Spleen (tissue), 7 donors: ENCODE measurements at regions not wholly inside any gene's neighbourhood (a gene's known extent, or its start where the extent isn't known, plus 50 kb on each side); places are given as distances from the start of the nearest gene placed in this dataset.

ENCODE experiments used
- POLR2A ChIP-seq, 3 donors: fragments of 450-650 bp; IDR thresholded peaks; one replicate each; pipeline ENCODE4 v1.5.1; 2017; ENCODE audit warnings: antibody characterized with exemption in 3 of 3, mild to moderate bottlenecking in 1 of 3
- TF ChIP-seq, protein P1 (sequence below), 11 experiments: fragments of 200-600 bp in 7 of 11; fragments of 450-650 bp in 4 of 11; sonication (generic) in 4 of 11; IDR thresholded peaks in 8 of 11; conservative IDR thresholded peaks in 3 of 11; 1 replicate in 7 of 11; 2 replicates in 4 of 11; pipeline versions ENCODE4 v1.4.0 to v1.8.0; 2016 to 2021; ENCODE audit warnings: antibody characterized with exemption in 11 of 11, inconsistent platforms in 4 of 11, mild to moderate bottlenecking in 1 of 11
- donor health status: DM: no; HTN: no; CAD: no; lungs with moderate emphysema.
- donor health status: DM: no; HTN: no; CAD: no.
- donor health status: DM: no; HTN: no; CAD: no.

DNA sequence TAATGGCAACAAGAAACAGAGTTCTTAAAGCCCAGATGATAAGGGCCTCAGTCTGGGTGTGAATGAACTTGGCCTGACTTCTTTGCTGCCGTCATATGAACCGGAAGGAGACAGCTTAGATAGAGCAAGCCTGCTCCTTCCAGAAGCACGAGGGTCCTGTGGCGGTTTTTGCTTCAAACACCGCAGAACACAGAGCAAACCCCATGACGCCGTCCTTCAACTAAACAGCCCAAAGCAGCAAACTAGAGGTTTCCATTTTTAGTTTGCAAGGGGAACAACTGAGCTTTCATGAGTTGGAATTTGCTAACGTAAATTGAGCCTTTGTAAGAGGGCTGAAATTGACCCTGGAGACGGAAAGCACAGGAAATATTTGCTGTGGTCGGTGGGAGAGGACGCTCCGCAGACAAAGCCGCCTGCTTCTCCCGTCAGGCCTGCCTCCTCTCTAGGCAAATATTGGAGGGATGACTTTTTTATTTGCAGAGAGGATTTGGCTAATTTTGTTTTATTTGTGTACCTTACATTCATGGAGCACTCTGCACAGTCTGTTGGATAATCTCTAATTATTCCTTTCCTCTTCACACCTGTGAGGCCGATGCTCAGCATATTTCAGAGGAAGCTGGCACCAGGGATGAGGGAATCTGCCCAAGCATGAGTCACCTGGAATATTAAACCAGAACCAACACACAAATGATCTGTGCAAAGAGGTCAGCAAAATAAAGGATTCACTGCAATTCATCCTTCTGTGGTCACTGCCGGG is 134.0 kb upstream of the NCK2 start:
- TF ChIP-seq, protein P1, sequence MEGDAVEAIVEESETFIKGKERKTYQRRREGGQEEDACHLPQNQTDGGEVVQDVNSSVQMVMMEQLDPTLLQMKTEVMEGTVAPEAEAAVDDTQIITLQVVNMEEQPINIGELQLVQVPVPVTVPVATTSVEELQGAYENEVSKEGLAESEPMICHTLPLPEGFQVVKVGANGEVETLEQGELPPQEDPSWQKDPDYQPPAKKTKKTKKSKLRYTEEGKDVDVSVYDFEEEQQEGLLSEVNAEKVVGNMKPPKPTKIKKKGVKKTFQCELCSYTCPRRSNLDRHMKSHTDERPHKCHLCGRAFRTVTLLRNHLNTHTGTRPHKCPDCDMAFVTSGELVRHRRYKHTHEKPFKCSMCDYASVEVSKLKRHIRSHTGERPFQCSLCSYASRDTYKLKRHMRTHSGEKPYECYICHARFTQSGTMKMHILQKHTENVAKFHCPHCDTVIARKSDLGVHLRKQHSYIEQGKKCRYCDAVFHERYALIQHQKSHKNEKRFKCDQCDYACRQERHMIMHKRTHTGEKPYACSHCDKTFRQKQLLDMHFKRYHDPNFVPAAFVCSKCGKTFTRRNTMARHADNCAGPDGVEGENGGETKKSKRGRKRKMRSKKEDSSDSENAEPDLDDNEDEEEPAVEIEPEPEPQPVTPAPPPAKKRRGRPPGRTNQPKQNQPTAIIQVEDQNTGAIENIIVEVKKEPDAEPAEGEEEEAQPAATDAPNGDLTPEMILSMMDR (IDR thresholded peaks at IDR 0.05 in 8 of 11, conservative IDR thresholded peaks at IDR 0.05 in 3 of 11): no peak
- TF ChIP-seq POLR2A (IDR thresholded peaks at IDR 0.05): no peak
